IMR-90 (cell line): ENCODE measurements at regions not wholly inside any gene's neighbourhood (a gene's known extent, or its start where the extent isn't known, plus 50 kb on each side); places are given as distances from the start of the nearest gene placed in this dataset.

Experiments
- ATAC-seq: fragments of 200-7000 bp; cut with Tn5 transposase; 2 replicates; pipeline ENCODE4 v1.9.1; 2020; ENCODE audit warnings: low read depth, mild to moderate bottlenecking, moderate library complexity
- BruUV-seq: library from RNA; stranded (reverse); fragments of 400-500 nt; replicated peaks from 2 replicates; lab custom pipeline; 2021; lab: Mats Ljungman, UMichigan
- CTCF ChIA-PET: fragments of 300-600 bp; formaldehyde crosslinking; extraction: SDS; loops from one replicate; lab custom pipeline; 2021; ENCODE audit warnings: antibody characterized with exemption; lab: Yijun Ruan, JAX
- POLR2A ChIA-PET: fragments of 300-600 bp; sonication (Branson Sonifier 250); formaldehyde crosslinking; loops from one replicate; lab custom pipeline; 2022; ENCODE audit warnings: antibody characterized with exemption; ENCODE audit not compliant: unreplicated experiment; lab: Charles Lee
- DNase-seq: peaks from one replicate; pipeline ENCODE4 v3.0.0; 2013
- H2AFZ ChIP-seq: replicated peaks from 2 replicates; pipeline ENCODE3; 2013; ENCODE audit warnings: low read length, mild to moderate bottlenecking; ENCODE audit not compliant: poor library complexity
- H2AK5ac ChIP-seq: 2 replicates; pipeline ENCODE4 v1.6.1; 2013; ENCODE audit warnings: low read depth, low read length, inconsistent platforms
- H2AK9ac ChIP-seq: replicated peaks from 2 replicates; pipeline ENCODE3; 2013; ENCODE audit warnings: mild to moderate bottlenecking, low read depth, low read length, moderate library complexity; ENCODE audit not compliant: poor library complexity
- H2BK120ac ChIP-seq: 2 replicates; pipeline ENCODE4 v1.6.1; 2013; ENCODE audit warnings: low read depth, low read length, inconsistent platforms
- H2BK15ac ChIP-seq: 3 replicates; pipeline ENCODE4 v1.6.1; 2013; ENCODE audit warnings: low read depth, low read length, inconsistent platforms
- H2BK20ac ChIP-seq: 2 replicates; pipeline ENCODE4 v1.6.1; 2013; ENCODE audit warnings: low read depth, mild to moderate bottlenecking, inconsistent platforms, low read length, moderate library complexity
- H2BK5ac ChIP-seq: 2 replicates; pipeline ENCODE4 v1.6.1; 2013; ENCODE audit warnings: mild to moderate bottlenecking, low read depth, low read length, inconsistent platforms; ENCODE audit not compliant: poor library complexity, severe bottlenecking
- H3K14ac ChIP-seq: replicated peaks from 2 replicates; pipeline ENCODE4 v1.6.1; 2013; ENCODE audit warnings: low read depth, low read length, inconsistent platforms
- H3K18ac ChIP-seq: 2 replicates; pipeline ENCODE4 v1.6.1; 2013; ENCODE audit warnings: low read depth, low read length, control low read depth
- H3K23ac ChIP-seq: 2 replicates; pipeline ENCODE4 v1.6.1; 2013; ENCODE audit warnings: low read depth, low read length, inconsistent platforms
- H3K27ac ChIP-seq: 2 replicates; pipeline ENCODE4 v1.5.1; 2013; ENCODE audit warnings: mild to moderate bottlenecking, control low read depth, low read length; ENCODE audit not compliant: insufficient read depth
- H3K27me3 ChIP-seq: 2 replicates; pipeline ENCODE4 v1.6.1; 2013; ENCODE audit warnings: low read length; ENCODE audit not compliant: control insufficient read depth, insufficient read depth
- H3K36me3 ChIP-seq: 2 replicates; pipeline ENCODE4 v1.6.1; 2013; ENCODE audit warnings: low read length, mixed read lengths; ENCODE audit not compliant: control insufficient read depth, insufficient read depth
- H3K4ac ChIP-seq: 2 replicates; pipeline ENCODE4 v1.6.1; 2013; ENCODE audit warnings: low read depth, low read length, inconsistent platforms
- H3K4me1 ChIP-seq: 2 replicates; pipeline ENCODE4 v1.6.1; 2013; ENCODE audit warnings: low read length, mixed read lengths; ENCODE audit not compliant: control insufficient read depth, insufficient read depth
- H3K4me2 ChIP-seq: 2 replicates; pipeline ENCODE4 v1.6.1; 2013; ENCODE audit warnings: low read depth, mild to moderate bottlenecking, control low read depth, low read length, moderate library complexity
- H3K4me3 ChIP-seq: 2 replicates; pipeline ENCODE4 v1.5.1; 2013; ENCODE audit warnings: low read depth, mild to moderate bottlenecking, control low read depth, low read length, moderate library complexity; ENCODE audit not compliant: insufficient read depth
- H3K56ac ChIP-seq: 2 replicates; pipeline ENCODE4 v1.6.1; 2013; ENCODE audit warnings: low read length, inconsistent platforms; ENCODE audit not compliant: insufficient read depth; ENCODE audit errors: extremely low read depth
- H3K79me1 ChIP-seq, 2 experiments: 2 replicates each; pipeline ENCODE4 v1.6.1; 2013; ENCODE audit warnings: low read length in 2 of 2, inconsistent platforms in 1 of 2, low read depth in 1 of 2
- H3K9ac ChIP-seq: 2 replicates; pipeline ENCODE4 v1.6.1; 2013; ENCODE audit warnings: low read depth, low read length, control low read depth
- H3K9me1 ChIP-seq: 2 replicates; pipeline ENCODE4 v1.6.1; 2013; ENCODE audit warnings: low read length, inconsistent platforms; ENCODE audit not compliant: insufficient read depth
- H3K9me3 ChIP-seq: 2 replicates; pipeline ENCODE4 v1.6.1; 2013; ENCODE audit warnings: low read length; ENCODE audit not compliant: control insufficient read depth, insufficient read depth
- H4K20me1 ChIP-seq: 2 replicates; pipeline ENCODE4 v1.6.1; 2013; ENCODE audit warnings: low read length, inconsistent platforms; ENCODE audit not compliant: insufficient read depth
- H4K5ac ChIP-seq: 2 replicates; pipeline ENCODE4 v1.6.1; 2013; ENCODE audit warnings: mild to moderate bottlenecking, low read depth, low read length, control low read depth
- H4K8ac ChIP-seq, 2 experiments: 2 replicates each; pipeline ENCODE4 v1.6.1; 2013; ENCODE audit warnings: low read depth in 2 of 2, low read length in 2 of 2, control low read depth in 1 of 2, inconsistent platforms in 1 of 2
- H4K91ac ChIP-seq: 2 replicates; pipeline ENCODE4 v1.6.1; 2013; ENCODE audit warnings: low read depth, low read length, inconsistent platforms; ENCODE audit not compliant: insufficient read depth
- CHD1 ChIP-seq: IDR thresholded peaks from 2 replicates; pipeline ENCODE4 v1.6.1; 2012; ENCODE audit warnings: low read depth, low read length, improper control_type of control experiment
- FOS ChIP-seq: fragments of 150-350 bp; IDR thresholded peaks from 2 replicates; pipeline ENCODE4 v1.6.1; 2016; ENCODE audit warnings: low read depth, low read length
- NFE2L2 ChIP-seq: fragments of 150-350 bp; IDR thresholded peaks from 2 replicates; pipeline ENCODE4 v1.6.1; 2016; ENCODE audit warnings: low read depth, mild to moderate bottlenecking, low read length
- POLR2A ChIP-seq: IDR thresholded peaks from 2 replicates; pipeline ENCODE4 v1.6.1; 2012; ENCODE audit warnings: mild to moderate bottlenecking, low read depth, low read length
- RCOR1 ChIP-seq: IDR thresholded peaks from 2 replicates; pipeline ENCODE4 v1.6.1; 2012; ENCODE audit warnings: mild to moderate bottlenecking, low read length, improper control_type of control experiment; ENCODE audit not compliant: insufficient replicate concordance
- SMC3 ChIP-seq: fragments of 150-350 bp; IDR thresholded peaks from 2 replicates; pipeline ENCODE4 v1.6.1; 2016; ENCODE audit warnings: low read depth, mild to moderate bottlenecking, antibody characterized with exemption, low read length, moderate library complexity
- WGBS, 2 experiments: methylation state at CpG; one replicate each; pipeline versions ENCODE4 v1.1.5 to v1.1.7; 2013; ENCODE audit warnings: missing lambda C conversion rate in 2 of 2; ENCODE audit not compliant: insufficient read length in 1 of 2; ENCODE audit errors: extremely low coverage in 2 of 2; 5-methylcytosine and 5-hydroxymethylcytosine counted together
- dilution Hi-C: fragments of 300-500 bp; cut with HindIII; formaldehyde crosslinking; loops from one replicate; pipeline ENCODE4 v1.14.3; 2018; ENCODE audit warnings: low sequenced_read_pairs; ENCODE audit not compliant: unreplicated experiment
- in situ Hi-C: fragments of 300-500 bp; cut with MboI; formaldehyde crosslinking; loops from 3 replicates; pipeline ENCODE4 v1.14.3; 2019; ENCODE audit warnings: low sequenced_read_pairs, inconsistent platforms, mixed read lengths
- intact Hi-C: fragments of 100-400 bp; cut with micrococcal nuclease; formaldehyde crosslinking; loops from 2 replicates; pipeline ENCODE4 v1.10.0; 2022
- TF ChIP-seq, protein P1 (sequence below): fragments of 150-350 bp; IDR thresholded peaks from 2 replicates; pipeline ENCODE4 v1.6.1; 2016; ENCODE audit warnings: low read depth, mild to moderate bottlenecking, low read length, moderate library complexity, borderline replicate concordance

DNA sequence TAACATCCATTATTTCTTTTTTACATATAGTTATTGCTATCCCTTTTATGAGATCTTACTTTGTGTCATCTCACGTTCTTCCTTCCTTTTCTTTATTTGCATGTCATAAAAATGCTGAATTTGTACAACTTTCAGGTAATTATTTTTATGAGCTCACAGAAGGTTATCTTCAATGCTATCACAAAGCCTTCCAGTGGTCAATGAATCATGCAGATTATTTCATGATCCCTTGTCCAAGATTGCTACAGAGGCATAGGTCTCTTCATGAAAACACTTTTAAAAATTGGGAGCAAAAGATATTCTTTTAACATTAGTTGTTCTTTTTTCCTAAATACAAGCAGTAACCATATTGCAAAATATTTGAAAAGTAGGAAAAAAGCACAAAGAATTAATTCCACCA, 880.1 kb upstream of the NR2F2 start:
- BruUV-seq: no TSS peak
- Histone ChIP-seq H4K91ac (no peak overlapping the region), H3K27me3 (no peaks in the 10 kb centered on the region), H3K9me1 (no peaks in the 10 kb centered on the region), H2BK5ac (no peak overlapping the region), H3K14ac (no peak overlapping the region), H3K4ac (no peak overlapping the region), H3K36me3 (no peaks in the 10 kb centered on the region), H3K27ac (no peak overlapping the region), H3K4me2 (no peak overlapping the region), H3K9me3 (no peaks in the 10 kb centered on the region), H2AK9ac (no peak overlapping the region), H2AK5ac (no peak overlapping the region), H3K4me1 (peaks cover 3% of the 10 kb centered on the region; the same call in 1 of the 2 replicates), H3K79me1 (no peaks in the 10 kb centered on the region), H4K8ac (no peak overlapping the region), H2BK15ac (no peak overlapping the region), H4K5ac (no peak overlapping the region), H3K9ac (no peak overlapping the region), H3K4me3 (no peak overlapping the region), H3K23ac (no peak overlapping the region), H2AFZ (no peak overlapping the region), H2BK120ac (no peak overlapping the region), H3K18ac (no peak overlapping the region), H3K56ac (no peak overlapping the region), H2BK20ac (no peak overlapping the region), H4K20me1 (no peaks in the 10 kb centered on the region)
- in situ Hi-C loops: no loop called here
- ATAC-seq (no peak), DNase-seq (no peak)
- dilution Hi-C loops: no loop called here
- no peak for TF ChIP-seq RCOR1
- no peak for TF ChIP-seq CHD1
- no peak for TF ChIP-seq POLR2A
- TF ChIP-seq NFE2L2: no peak
- no peak for TF ChIP-seq SMC3
- TF ChIP-seq, protein P1, sequence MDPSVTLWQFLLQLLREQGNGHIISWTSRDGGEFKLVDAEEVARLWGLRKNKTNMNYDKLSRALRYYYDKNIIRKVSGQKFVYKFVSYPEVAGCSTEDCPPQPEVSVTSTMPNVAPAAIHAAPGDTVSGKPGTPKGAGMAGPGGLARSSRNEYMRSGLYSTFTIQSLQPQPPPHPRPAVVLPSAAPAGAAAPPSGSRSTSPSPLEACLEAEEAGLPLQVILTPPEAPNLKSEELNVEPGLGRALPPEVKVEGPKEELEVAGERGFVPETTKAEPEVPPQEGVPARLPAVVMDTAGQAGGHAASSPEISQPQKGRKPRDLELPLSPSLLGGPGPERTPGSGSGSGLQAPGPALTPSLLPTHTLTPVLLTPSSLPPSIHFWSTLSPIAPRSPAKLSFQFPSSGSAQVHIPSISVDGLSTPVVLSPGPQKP: no peak
- TF ChIP-seq FOS: no peak
- intact Hi-C loops: no loop called here
- CTCF ChIA-PET: interaction anchor here (0.6 to 2.5 kb wide), 3 partner anchors 9 to 957 kb away, joined by 3 to 5 read pairs (median 3); no protein-coding TSS in a partner anchor
- POLR2A ChIA-PET: no interaction called here
- WGBS, 2 experiments: no CpG with 5 or more reads among the region's 1 CpG
